SU-DHL-6 (cell line): ENCODE measurements at regions not wholly inside any gene's neighbourhood (a gene's known extent, or its start where the extent isn't known, plus 50 kb on each side); places are given as distances from the start of the nearest gene placed in this dataset.

ENCODE experiments used
- H2AFZ ChIP-seq: fragments of 200-600 bp; sonication (generic); 2 replicates; pipeline ENCODE4 v1.6.1; 2014; ENCODE audit warnings: low read depth, mild to moderate bottlenecking, moderate library complexity, mixed read lengths, antibody characterized with exemption, low read length; ENCODE audit not compliant: severe bottlenecking
- H3F3A ChIP-seq: fragments of 200-600 bp; shearing (Covaris generic); 2 replicates; pipeline ENCODE4 v1.6.0; 2016; ENCODE audit warnings: antibody characterized with exemption, mild to moderate bottlenecking; ENCODE audit not compliant: insufficient read depth
- H3K27ac ChIP-seq: fragments of 200-600 bp; sonication (generic); 2 replicates; pipeline ENCODE4 v1.5.1; 2016; ENCODE audit warnings: low read depth, mild to moderate bottlenecking, low read length, moderate library complexity, mixed read lengths
- H3K27me3 ChIP-seq: fragments of 200-600 bp; sonication (generic), shearing (Covaris generic); 2 replicates; pipeline ENCODE4 v1.6.0; 2014; ENCODE audit warnings: mild to moderate bottlenecking, low read length
- H3K36me3 ChIP-seq: fragments of 200-600 bp; sonication (generic); 2 replicates; pipeline ENCODE4 v1.6.1; 2014; ENCODE audit warnings: mild to moderate bottlenecking, low read length, mixed read lengths
- H3K4me2 ChIP-seq: fragments of 300-600, 200-600 bp; shearing (Covaris generic), sonication (generic); 2 replicates; pipeline ENCODE4 v1.6.0; 2014; ENCODE audit warnings: low read length, low read depth, mild to moderate bottlenecking; ENCODE audit not compliant: poor library complexity, severe bottlenecking
- H3K4me3 ChIP-seq: fragments of 200-600 bp; sonication (generic); 2 replicates; pipeline ENCODE4 v1.5.1; 2014; ENCODE audit warnings: antibody characterized with exemption, low read length, mild to moderate bottlenecking, mixed read lengths; ENCODE audit not compliant: insufficient read depth, poor library complexity, severe bottlenecking
- H3K79me2 ChIP-seq: fragments of 200-600 bp; sonication (generic); 2 replicates; pipeline ENCODE4 v1.6.1; 2014; ENCODE audit warnings: mild to moderate bottlenecking, low read length, moderate library complexity; ENCODE audit not compliant: insufficient read depth
- H3K9ac ChIP-seq: fragments of 200-600 bp; sonication (generic); 2 replicates; pipeline ENCODE4 v1.7.0; 2014; ENCODE audit warnings: mild to moderate bottlenecking, low read length
- H3K9me2 ChIP-seq: fragments of 200-600 bp; sonication (generic); replicated peaks from 2 replicates; pipeline ENCODE4 v1.6.1; 2014; ENCODE audit warnings: low read length; ENCODE audit not compliant: insufficient read depth
- H3K9me3 ChIP-seq: fragments of 200-600 bp; sonication (generic); 2 replicates; pipeline ENCODE4 v1.6.1; 2014; ENCODE audit warnings: low read length, mixed read lengths; ENCODE audit not compliant: insufficient read depth
- H4K20me1 ChIP-seq: fragments of 200-600 bp; sonication (generic); 2 replicates; pipeline ENCODE4 v1.6.1; 2014; ENCODE audit warnings: low read depth, mild to moderate bottlenecking, antibody characterized with exemption, low read length, moderate library complexity, mixed read lengths
- EZH2phosphoT487 ChIP-seq: fragments of 200-600 bp; sonication (generic), shearing (Covaris generic); conservative IDR thresholded peaks from 2 replicates; pipeline ENCODE4 v1.6.1; 2018; ENCODE audit warnings: mild to moderate bottlenecking, antibody characterized with exemption, low read length, moderate library complexity, mixed read lengths
- TF ChIP-seq, protein P1 (sequence below): fragments of 200-600 bp; sonication (generic); IDR thresholded peaks from one replicate; pipeline ENCODE4 v1.5.1; 2017; ENCODE audit warnings: antibody characterized with exemption, mild to moderate bottlenecking, low read length, moderate library complexity; ENCODE audit not compliant: insufficient read depth, poor library complexity, severe bottlenecking

DNA sequence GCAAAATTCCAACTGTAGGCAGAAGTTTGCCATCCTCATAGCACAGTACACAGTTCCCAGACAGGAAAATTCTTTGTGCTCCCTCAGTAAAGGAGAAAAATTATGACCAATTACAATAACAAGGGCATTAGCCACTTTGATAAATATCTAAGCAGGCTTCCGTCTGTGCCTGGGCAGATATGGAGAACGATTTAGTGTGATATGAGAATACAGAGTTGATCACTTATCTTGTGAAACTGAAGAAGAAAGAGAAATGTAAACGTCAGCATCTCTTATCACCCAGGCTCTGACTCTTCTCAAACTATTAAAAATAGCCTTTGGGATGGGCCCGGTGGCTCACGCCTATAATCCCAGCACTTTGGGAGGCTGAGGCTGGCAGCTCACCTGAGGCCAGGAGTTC, 54.5 kb upstream of the TIAM1 start:
- peak overlapping the region; percentile 6 for H3K4me2 ChIP-seq
- no peaks in the 10 kb centered on the region for H3K9me2 ChIP-seq
- no peak for TF ChIP-seq EZH2phosphoT487
- TF ChIP-seq, protein P1, sequence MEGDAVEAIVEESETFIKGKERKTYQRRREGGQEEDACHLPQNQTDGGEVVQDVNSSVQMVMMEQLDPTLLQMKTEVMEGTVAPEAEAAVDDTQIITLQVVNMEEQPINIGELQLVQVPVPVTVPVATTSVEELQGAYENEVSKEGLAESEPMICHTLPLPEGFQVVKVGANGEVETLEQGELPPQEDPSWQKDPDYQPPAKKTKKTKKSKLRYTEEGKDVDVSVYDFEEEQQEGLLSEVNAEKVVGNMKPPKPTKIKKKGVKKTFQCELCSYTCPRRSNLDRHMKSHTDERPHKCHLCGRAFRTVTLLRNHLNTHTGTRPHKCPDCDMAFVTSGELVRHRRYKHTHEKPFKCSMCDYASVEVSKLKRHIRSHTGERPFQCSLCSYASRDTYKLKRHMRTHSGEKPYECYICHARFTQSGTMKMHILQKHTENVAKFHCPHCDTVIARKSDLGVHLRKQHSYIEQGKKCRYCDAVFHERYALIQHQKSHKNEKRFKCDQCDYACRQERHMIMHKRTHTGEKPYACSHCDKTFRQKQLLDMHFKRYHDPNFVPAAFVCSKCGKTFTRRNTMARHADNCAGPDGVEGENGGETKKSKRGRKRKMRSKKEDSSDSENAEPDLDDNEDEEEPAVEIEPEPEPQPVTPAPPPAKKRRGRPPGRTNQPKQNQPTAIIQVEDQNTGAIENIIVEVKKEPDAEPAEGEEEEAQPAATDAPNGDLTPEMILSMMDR, result no peak
- H3K27me3 ChIP-seq, result no peaks in the 10 kb centered on the region
- peak overlapping the region; percentile 26; the same call in 1 of the 2 replicates for H3K27ac ChIP-seq
- H3K9ac ChIP-seq, result no peak overlapping the region
- no peaks in the 10 kb centered on the region for H3K9me3 ChIP-seq
- no peaks in the 10 kb centered on the region for H3F3A ChIP-seq
- peaks cover 8% of the 10 kb centered on the region; the same call in 1 of the 2 replicates for H3K79me2 ChIP-seq
- no peak overlapping the region for H2AFZ ChIP-seq
- H3K36me3 ChIP-seq, result no peaks in the 10 kb centered on the region
- H4K20me1 ChIP-seq, result no peaks in the 10 kb centered on the region
- H3K4me3 ChIP-seq, result no peak overlapping the region

DNA sequence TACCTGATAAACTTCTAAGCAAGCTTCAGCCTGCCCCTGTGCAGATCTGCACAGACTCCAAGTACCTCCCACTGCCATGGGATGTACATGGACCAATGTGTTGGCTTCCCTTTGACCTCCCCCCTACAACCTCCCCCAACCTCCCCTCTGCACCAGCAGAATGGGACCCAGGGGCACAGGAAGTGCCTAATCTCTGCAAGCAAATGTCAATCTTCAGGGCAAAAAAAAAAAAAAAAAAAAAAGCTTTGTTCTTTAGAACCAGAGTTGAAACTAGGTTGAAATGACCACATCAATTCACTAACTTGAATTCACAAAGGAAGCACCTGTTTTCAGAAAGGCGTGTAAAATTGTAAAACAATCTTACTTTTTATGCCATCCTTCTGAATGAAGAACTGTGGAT, 53.9 kb upstream of the TIAM1 start:
- no peak overlapping the region for H3K9ac ChIP-seq
- H4K20me1 ChIP-seq, result no peaks in the 10 kb centered on the region
- peaks cover 8% of the 10 kb centered on the region; the same call in 1 of the 2 replicates for H3K79me2 ChIP-seq
- H3K9me3 ChIP-seq, result no peaks in the 10 kb centered on the region
- TF ChIP-seq, protein P1, result no peak
- no peak for TF ChIP-seq EZH2phosphoT487
- H3K4me3 ChIP-seq, result no peak overlapping the region
- no peaks in the 10 kb centered on the region for H3F3A ChIP-seq
- H3K27me3 ChIP-seq, result no peaks in the 10 kb centered on the region
- H3K9me2 ChIP-seq, result no peaks in the 10 kb centered on the region
- H3K4me2 ChIP-seq, result peak overlapping the region; percentile 6
- H3K27ac ChIP-seq, result peak overlapping the region; percentile 26; the same call in 1 of the 2 replicates
- H2AFZ ChIP-seq, result no peak overlapping the region
- H3K36me3 ChIP-seq, result no peaks in the 10 kb centered on the region

DNA sequence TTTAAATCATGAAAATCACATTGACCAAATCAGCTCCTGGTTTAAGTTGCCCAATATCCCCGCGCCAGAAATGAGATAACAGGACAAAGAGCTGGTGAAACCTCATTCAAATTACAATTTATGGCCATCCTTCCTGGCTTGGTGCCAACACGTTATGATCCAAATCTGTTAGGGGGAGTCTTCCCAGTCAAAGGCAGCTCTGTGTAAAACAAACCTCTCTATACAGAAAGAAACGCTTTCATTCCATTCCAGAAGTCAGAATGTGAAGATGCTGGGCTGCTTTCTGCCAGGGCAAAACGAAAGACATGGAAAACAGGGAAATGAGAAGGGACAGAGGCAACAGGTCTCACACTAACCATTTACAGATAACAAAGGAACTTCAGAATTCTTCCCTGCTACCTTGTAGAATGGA, 53.5 kb upstream of the TIAM1 start:
- Histone ChIP-seq H4K20me1 (no peaks in the 10 kb centered on the region), H2AFZ (no peak overlapping the region), H3K4me2 (no peak overlapping the region), H3K36me3 (no peaks in the 10 kb centered on the region), H3K9me2 (no peaks in the 10 kb centered on the region), H3K79me2 (peaks cover 8% of the 10 kb centered on the region; the same call in 1 of the 2 replicates), H3K4me3 (no peak overlapping the region), H3K9me3 (no peaks in the 10 kb centered on the region), H3K9ac (no peak overlapping the region), H3K27ac (0 out of 2 replicates have a peak overlapping the region, but pooled peaks have one; percentile 26), H3K27me3 (no peaks in the 10 kb centered on the region), H3F3A (no peaks in the 10 kb centered on the region)
- TF ChIP-seq, protein P1, result no peak
- TF ChIP-seq EZH2phosphoT487, result no peak
